CD8-positive, alpha-beta memory T cell (primary cell): ENCODE measurements at regions not wholly inside any gene's neighbourhood (a gene's known extent, or its start where the extent isn't known, plus 50 kb on each side); places are given as distances from the start of the nearest gene placed in this dataset.

Experiments used
- CTCF ChIA-PET: fragments of 350-600 bp; sonication (Branson Sonifier 250); formaldehyde crosslinking; loops from one replicate; lab custom pipeline; 2021; ENCODE audit warnings: antibody characterized with exemption; lab: Charles Lee
- POLR2A ChIA-PET: fragments of 350-600 bp; sonication (Branson Sonifier 250); formaldehyde crosslinking; loops from one replicate; lab custom pipeline; 2021; ENCODE audit warnings: antibody characterized with exemption; lab: Charles Lee
- DNase-seq, 5 donors: peaks; one replicate each; pipeline versions ENCODE4 v3.0.0 to v3.0.0-alpha.2; 2020 to 2022; ENCODE audit warnings: mixed read lengths in 1 of 5
- H3K27ac ChIP-seq: one replicate; pipeline ENCODE4 v1.7.0; 2013; ENCODE audit warnings: low read depth, mild to moderate bottlenecking, low read length, moderate library complexity
- H3K27me3 ChIP-seq: 2 replicates; pipeline ENCODE4 v1.7.0; 2013; ENCODE audit warnings: low read length, mild to moderate bottlenecking; ENCODE audit not compliant: insufficient read depth, poor library complexity, severe bottlenecking
- H3K36me3 ChIP-seq: 2 replicates; pipeline ENCODE4 v1.7.0; 2013; ENCODE audit warnings: mild to moderate bottlenecking, low read length, moderate library complexity; ENCODE audit not compliant: insufficient read depth
- H3K4me1 ChIP-seq: 2 replicates; pipeline ENCODE4 v1.7.0; 2013; ENCODE audit warnings: mild to moderate bottlenecking, low read length, moderate library complexity; ENCODE audit not compliant: insufficient read depth
- H3K4me3 ChIP-seq: 2 replicates; pipeline ENCODE4 v1.7.0; 2013; ENCODE audit warnings: mild to moderate bottlenecking, low read length
- H3K9me3 ChIP-seq: 2 replicates; pipeline ENCODE4 v1.7.0; 2013; ENCODE audit warnings: mild to moderate bottlenecking, low read length
- H3K27ac Mint-ChIP-seq, 8 donors: one replicate each; pipeline ENCODE4 v1.8.0; 2020 to 2021; ENCODE audit warnings: mixed read lengths in 8 of 8, mild to moderate bottlenecking in 6 of 8, inconsistent platforms in 3 of 8, moderate library complexity in 3 of 8
- H3K27me3 Mint-ChIP-seq, 2 donors: one replicate each; pipeline ENCODE4 v1.8.0; 2020 to 2021; ENCODE audit warnings: mixed read lengths in 2 of 2, mild to moderate bottlenecking in 1 of 2, moderate library complexity in 1 of 2
- H3K36me3 Mint-ChIP-seq, 3 donors: one replicate each; pipeline ENCODE4 v1.8.0; 2020 to 2021; ENCODE audit warnings: mixed read lengths in 3 of 3, inconsistent platforms in 1 of 3, mild to moderate bottlenecking in 1 of 3
- H3K4me1 Mint-ChIP-seq, 3 donors: one replicate each; pipeline ENCODE4 v1.8.0; 2020 to 2021; ENCODE audit warnings: mixed read lengths in 3 of 3, inconsistent platforms in 1 of 3, mild to moderate bottlenecking in 1 of 3
- H3K4me3 Mint-ChIP-seq, 7 donors: one replicate each; pipeline ENCODE4 v1.8.0; 2020 to 2021; ENCODE audit warnings: mixed read lengths in 7 of 7, mild to moderate bottlenecking in 6 of 7, moderate library complexity in 4 of 7, inconsistent platforms in 2 of 7
- H3K9me3 Mint-ChIP-seq, 5 donors: one replicate each; pipeline ENCODE4 v1.8.0; 2020 to 2022; ENCODE audit warnings: mixed read lengths in 5 of 5, mild to moderate bottlenecking in 3 of 5, moderate library complexity in 2 of 5, inconsistent platforms in 1 of 5

GRCh38 chr7:112891698-112892097 is 101.5 kb upstream of the TMEM168 start:
- ChIA-PET POLR2A (no interaction called here), CTCF (no interaction called here)
- Histone ChIP-seq H3K27ac (no peak overlapping the region), H3K27me3 (no peaks in the 10 kb centered on the region), H3K9me3 (no peaks in the 10 kb centered on the region), H3K4me1 (no peaks in the 10 kb centered on the region), H3K4me3 (no peak overlapping the region), H3K36me3 (no peaks in the 10 kb centered on the region)
- Mint-ChIP-seq H3K9me3 (no peaks in the 10 kb centered on the region), H3K4me1 (peaks cover 11 to 23% (median 17%) of the 10 kb centered on the region in 3 donors), H3K4me3 (no peak overlapping the region), H3K27ac (no peak overlapping the region), H3K36me3 (peaks cover 7 to 51% (median 19%) of the 10 kb centered on the region in 3 donors), H3K27me3 (no peaks in the 10 kb centered on the region)
- no peak for DNase-seq

- Mint-ChIP-seq H3K27me3 (no peaks in the 10 kb centered on the region), H3K36me3 (peaks cover 18 to 57% (median 28%) of the 10 kb centered on the region in 3 donors), H3K4me3 (no peak overlapping the region), H3K4me1 (peaks cover 12 to 27% (median 22%) of the 10 kb centered on the region in 3 donors), H3K27ac (peak overlapping the region in 1 of 8 donors; percentile 13), H3K9me3 (no peaks in the 10 kb centered on the region)
- H3K36me3 ChIP-seq: no peaks in the 10 kb centered on the region
- no peak for DNase-seq
- H3K4me3 ChIP-seq: no peak overlapping the region
- no peak overlapping the region for H3K27ac ChIP-seq
- CTCF ChIA-PET: interaction anchor here (1.0 kb wide), 1 partner anchor 11 kb away, joined by 3 read pairs; no protein-coding TSS in a partner anchor
- no peaks in the 10 kb centered on the region for H3K9me3 ChIP-seq
- POLR2A ChIA-PET: no interaction called here
- H3K4me1 ChIP-seq: no peaks in the 10 kb centered on the region
- no peaks in the 10 kb centered on the region for H3K27me3 ChIP-seq
Observed at GRCh38 chr7:112889834-112890438, 99.7 kb upstream of the TMEM168 start.

GRCh38 chr7:112889268-112889667 is 99.1 kb upstream of the TMEM168 start:
- Histone ChIP-seq H3K4me1 (no peaks in the 10 kb centered on the region), H3K9me3 (no peaks in the 10 kb centered on the region), H3K27me3 (no peaks in the 10 kb centered on the region), H3K27ac (no peak overlapping the region), H3K4me3 (no peak overlapping the region), H3K36me3 (no peaks in the 10 kb centered on the region)
- no peaks in the 10 kb centered on the region for H3K27me3 Mint-ChIP-seq
- POLR2A ChIA-PET: no interaction called here
- CTCF ChIA-PET: interaction anchor here (1.0 kb wide), 1 partner anchor 10 kb away, joined by 3 read pairs; no protein-coding TSS in a partner anchor
- no peak for DNase-seq
- no peak overlapping the region for H3K27ac Mint-ChIP-seq
- H3K36me3 Mint-ChIP-seq: peaks cover 15 to 52% (median 25%) of the 10 kb centered on the region in 3 donors
- H3K4me1 Mint-ChIP-seq: peaks cover 12 to 27% (median 22%) of the 10 kb centered on the region in 3 donors
- no peak overlapping the region for H3K4me3 Mint-ChIP-seq
- H3K9me3 Mint-ChIP-seq: no peaks in the 10 kb centered on the region

DNA sequence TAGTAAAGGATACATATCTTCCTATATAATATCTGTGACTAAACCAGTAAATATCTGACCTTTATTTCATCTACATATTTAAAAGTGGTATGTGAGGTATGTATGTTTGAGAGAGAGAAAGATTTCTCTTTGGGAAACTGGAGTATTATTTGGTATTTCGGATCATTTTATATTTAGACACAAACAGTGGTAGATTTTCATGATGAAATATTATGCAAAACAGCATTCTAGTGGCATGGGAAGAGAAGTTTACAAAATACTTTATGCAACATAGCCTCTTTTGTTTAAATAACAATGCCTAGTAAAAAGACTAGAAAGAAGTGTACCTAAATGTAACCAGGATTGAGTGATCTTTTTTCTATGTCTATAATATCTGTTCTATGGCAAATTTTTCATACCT is 98.6 kb upstream of the TMEM168 start:
- Mint-ChIP-seq H3K36me3 (peaks cover 11 to 48% (median 21%) of the 10 kb centered on the region in 3 donors), H3K4me1 (peaks cover 13 to 31% (median 26%) of the 10 kb centered on the region in 3 donors), H3K9me3 (no peaks in the 10 kb centered on the region), H3K27ac (no peak overlapping the region), H3K4me3 (no peak overlapping the region), H3K27me3 (no peaks in the 10 kb centered on the region)
- POLR2A ChIA-PET: no interaction called here
- no peaks in the 10 kb centered on the region for H3K36me3 ChIP-seq
- H3K9me3 ChIP-seq: no peaks in the 10 kb centered on the region
- H3K4me3 ChIP-seq: no peak overlapping the region
- no peaks in the 10 kb centered on the region for H3K4me1 ChIP-seq
- no peak overlapping the region for H3K27ac ChIP-seq
- no peaks in the 10 kb centered on the region for H3K27me3 ChIP-seq
- CTCF ChIA-PET: no interaction called here
- no peak for DNase-seq

DNA sequence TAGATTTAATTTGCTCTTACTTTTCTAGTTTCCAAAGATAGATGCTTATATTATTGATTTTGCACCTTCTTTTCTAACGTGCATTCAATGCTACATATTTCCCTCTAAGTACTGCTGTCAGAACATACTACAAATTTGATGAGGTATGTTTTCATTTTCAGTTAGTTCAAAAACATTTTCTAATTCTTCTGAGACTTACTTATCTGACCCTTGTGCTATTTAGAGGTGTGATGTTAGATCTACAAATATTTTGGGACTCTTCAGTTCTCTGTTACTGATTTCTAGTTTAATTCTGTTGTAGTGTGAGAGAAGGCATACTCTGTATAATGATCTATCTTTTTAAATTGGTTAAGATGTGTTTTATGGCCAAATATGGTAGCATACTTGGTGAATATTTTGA is 97.8 kb upstream of the TMEM168 start:
- Histone ChIP-seq H3K9me3 (no peaks in the 10 kb centered on the region), H3K4me3 (no peak overlapping the region), H3K4me1 (no peaks in the 10 kb centered on the region), H3K36me3 (no peaks in the 10 kb centered on the region), H3K27me3 (no peaks in the 10 kb centered on the region), H3K27ac (no peak overlapping the region)
- Mint-ChIP-seq H3K36me3 (peaks cover 11 to 45% (median 23%) of the 10 kb centered on the region in 3 donors), H3K27me3 (no peaks in the 10 kb centered on the region), H3K27ac (no peak overlapping the region), H3K9me3 (no peaks in the 10 kb centered on the region), H3K4me3 (no peak overlapping the region), H3K4me1 (peaks cover 18 to 33% (median 31%) of the 10 kb centered on the region in 3 donors)
- POLR2A ChIA-PET: no interaction called here
- CTCF ChIA-PET: no interaction called here
- DNase-seq: no peak

DNA sequence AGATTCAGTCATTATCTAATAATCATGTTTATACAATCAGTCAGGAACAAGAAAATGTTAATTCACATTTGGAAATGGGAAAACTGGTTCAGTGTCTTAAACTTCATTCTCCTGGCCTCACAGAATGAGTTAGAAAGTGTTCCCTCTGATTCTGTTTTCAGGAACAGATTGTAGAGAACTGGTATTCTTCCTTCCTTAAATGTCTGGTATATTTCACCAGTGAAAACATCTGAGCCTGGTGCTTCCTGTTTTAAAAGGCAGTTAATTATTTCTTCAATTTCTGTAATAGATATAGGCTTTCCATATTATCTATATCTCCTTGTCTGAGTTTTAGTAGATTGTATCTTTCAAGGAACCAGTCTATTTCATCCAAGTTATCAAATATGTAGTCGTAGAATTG is 97.1 kb upstream of the TMEM168 start:
- H3K4me3 ChIP-seq: no peak overlapping the region
- CTCF ChIA-PET: no interaction called here

DNA sequence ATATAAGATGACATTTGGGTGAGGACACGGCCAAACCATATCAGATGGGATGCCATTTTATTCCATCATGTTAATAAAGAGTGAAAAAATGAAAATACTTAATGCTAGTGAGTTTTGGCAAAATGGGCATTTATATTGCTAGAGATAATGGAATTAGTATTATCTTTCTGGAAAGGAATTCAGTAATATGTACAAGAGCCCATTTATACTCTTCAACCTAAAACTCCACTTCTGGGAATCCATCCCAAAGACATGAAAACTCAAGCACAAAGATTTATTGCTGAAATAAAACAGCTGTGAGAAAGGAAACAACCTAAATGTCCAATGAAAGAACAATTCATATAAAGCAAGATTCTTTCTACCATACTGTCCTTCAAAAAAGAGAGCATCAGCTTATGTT is 96.0 kb upstream of the TMEM168 start:
- CTCF ChIA-PET: no interaction called here
- Mint-ChIP-seq H3K27ac (no peak overlapping the region), H3K36me3 (peaks cover 11 to 40% (median 18%) of the 10 kb centered on the region in 3 donors), H3K4me3 (no peak overlapping the region), H3K9me3 (no peaks in the 10 kb centered on the region), H3K4me1 (peaks cover 13 to 28% (median 27%) of the 10 kb centered on the region in 3 donors), H3K27me3 (no peaks in the 10 kb centered on the region)
- Histone ChIP-seq H3K36me3 (no peaks in the 10 kb centered on the region), H3K9me3 (no peaks in the 10 kb centered on the region), H3K27ac (no peak overlapping the region), H3K4me3 (no peak overlapping the region), H3K27me3 (no peaks in the 10 kb centered on the region), H3K4me1 (no peaks in the 10 kb centered on the region)
- POLR2A ChIA-PET: no interaction called here
- no peak for DNase-seq

More for the DNA sequence above, 97.1 kb upstream of the TMEM168 start:
- H3K4me1 Mint-ChIP-seq: peaks cover 16 to 32% (median 31%) of the 10 kb centered on the region in 3 donors
- no peaks in the 10 kb centered on the region for H3K27me3 ChIP-seq
- H3K27me3 Mint-ChIP-seq: no peaks in the 10 kb centered on the region
- no peak for DNase-seq
- no peaks in the 10 kb centered on the region for H3K4me1 ChIP-seq
- peaks cover 11 to 42% (median 22%) of the 10 kb centered on the region in 3 donors for H3K36me3 Mint-ChIP-seq
- no peak overlapping the region for H3K27ac Mint-ChIP-seq
- H3K9me3 Mint-ChIP-seq: no peaks in the 10 kb centered on the region
- H3K9me3 ChIP-seq: no peaks in the 10 kb centered on the region
- POLR2A ChIA-PET: no interaction called here
- H3K36me3 ChIP-seq: no peaks in the 10 kb centered on the region
- no peak overlapping the region for H3K27ac ChIP-seq
- no peak overlapping the region for H3K4me3 Mint-ChIP-seq

- H3K4me3 ChIP-seq: no peak overlapping the region
- H3K36me3 ChIP-seq: no peaks in the 10 kb centered on the region
- no peak overlapping the region for H3K27ac ChIP-seq
- Mint-ChIP-seq H3K9me3 (no peaks in the 10 kb centered on the region), H3K4me1 (peaks cover 9 to 18% (median 18%) of the 10 kb centered on the region in 3 donors), H3K36me3 (peaks cover 11 to 35% (median 16%) of the 10 kb centered on the region in 3 donors), H3K4me3 (no peak overlapping the region), H3K27me3 (no peaks in the 10 kb centered on the region), H3K27ac (peak overlapping the region in 2 of 8 donors; percentile 2 to 6)
- no peaks in the 10 kb centered on the region for H3K9me3 ChIP-seq
- no peak for DNase-seq
- ChIA-PET POLR2A (no interaction called here), CTCF (no interaction called here)
- no peaks in the 10 kb centered on the region for H3K27me3 ChIP-seq
- no peaks in the 10 kb centered on the region for H3K4me1 ChIP-seq
Observed at GRCh38 chr7:112882991-112883390, 92.8 kb upstream of the TMEM168 start.
